GM12878 (cell line): ENCODE measurements at regions not wholly inside any gene's neighbourhood (a gene's known extent, or its start where the extent isn't known, plus 50 kb on each side); places are given as distances from the start of the nearest gene placed in this dataset.

Source experiments
- ATAC-seq: fragments of 200-7000 bp; cut with Tn5 transposase; 3 replicates; pipeline ENCODE4 v1.9.1; 2020; ENCODE audit warnings: mild to moderate bottlenecking, moderate library complexity
- BruUV-seq: library from RNA; stranded (reverse); fragments of 400-500 nt; replicated peaks from 2 replicates; lab custom pipeline; 2021; lab: Mats Ljungman, UMichigan
- CTCF ChIA-PET: fragments of 300-600 bp; sonication (Branson Sonifier 250); formaldehyde crosslinking; extraction: SDS; loops from one replicate; lab custom pipeline; 2021; ENCODE audit warnings: inconsistent platforms; lab: Yijun Ruan, JAX
- POLR2A ChIA-PET: fragments of 350-600 bp; formaldehyde crosslinking; extraction: SDS; loops from one replicate; lab custom pipeline; 2021; ENCODE audit warnings: inconsistent platforms; lab: Charles Lee
- RAD21 ChIA-PET: fragments of 300-600 bp; sonication (Branson Sonifier 250); formaldehyde crosslinking; loops from one replicate; lab custom pipeline; 2023; ENCODE audit warnings: antibody characterized with exemption; ENCODE audit not compliant: unreplicated experiment; lab: Charles Lee
- SMC1A ChIA-PET: fragments of 300-600 bp; sonication (Branson Sonifier 250); formaldehyde crosslinking; loops from one replicate; lab custom pipeline; 2023; ENCODE audit not compliant: unreplicated experiment, uncharacterized antibody; lab: Charles Lee
- DNase-seq: peaks from one replicate; pipeline ENCODE4 v3.0.0-alpha.2; 2011; ENCODE audit warnings: low read depth, low spot score
- FAIRE-seq: peaks from 3 replicates; lab custom pipeline; 2011; peaks lifted over from hg19 to GRCh38; lab: Jason Lieb, UNC
- H2AFZ ChIP-seq: 2 replicates; pipeline ENCODE4 v1.6.0; 2011; ENCODE audit warnings: low read depth, low read length, control low read depth; ENCODE audit not compliant: control insufficient read depth
- H3K27ac ChIP-seq: 2 replicates; pipeline ENCODE4 v1.5.1; 2011; ENCODE audit warnings: control low read depth; ENCODE audit not compliant: control insufficient read depth, insufficient read depth
- H3K27me3 ChIP-seq, 2 experiments: replicated peaks in 1 of 2; 2 replicates each; pipeline versions ENCODE4 v1.6.0 to v1.6.1; 2011; ENCODE audit warnings: low read length in 1 of 2; ENCODE audit not compliant: control insufficient read depth in 2 of 2, insufficient read depth in 2 of 2
- H3K36me3 ChIP-seq, 2 experiments: 2 replicates each; pipeline ENCODE4 v1.5.1; 2011; ENCODE audit warnings: low read length in 1 of 2; ENCODE audit not compliant: control insufficient read depth in 2 of 2, insufficient read depth in 2 of 2
- H3K4me1 ChIP-seq: 2 replicates; pipeline ENCODE4 v1.6.1; 2011; ENCODE audit warnings: mild to moderate bottlenecking, low read length, moderate library complexity, mixed read lengths; ENCODE audit not compliant: control insufficient read depth, insufficient read depth
- H3K4me2 ChIP-seq: 2 replicates; pipeline ENCODE4 v1.6.0; 2011; ENCODE audit warnings: control low read depth; ENCODE audit not compliant: control insufficient read depth, insufficient read depth
- H3K4me3 ChIP-seq: fragments of 200-600 bp; sonication (generic); 2 replicates; pipeline ENCODE4 v1.5.1; 2016
- H3K79me2 ChIP-seq: 2 replicates; pipeline ENCODE4 v1.6.0; 2011; ENCODE audit warnings: low read length; ENCODE audit not compliant: control insufficient read depth, insufficient read depth
- H3K9ac ChIP-seq: 2 replicates; pipeline ENCODE4 v1.8.0; 2011; ENCODE audit warnings: low read length, control low read depth, mixed read lengths; ENCODE audit not compliant: control insufficient read depth, insufficient read depth
- H3K9me3 ChIP-seq: replicated peaks from 3 replicates; pipeline ENCODE4 v1.5.1; 2011; ENCODE audit warnings: mild to moderate bottlenecking, low read length; ENCODE audit not compliant: control insufficient read depth, insufficient read depth
- H4K20me1 ChIP-seq: 2 replicates; pipeline ENCODE4 v1.6.0; 2011; ENCODE audit not compliant: control insufficient read depth, insufficient read depth
- BRCA1 ChIP-seq: IDR thresholded peaks from 2 replicates; pipeline ENCODE4 v1.6.1; 2011; ENCODE audit warnings: low read depth, low read length, improper control_type of control experiment
- SPI1 ChIP-seq: IDR thresholded peaks from 2 replicates; pipeline ENCODE4 v1.6.1; 2011; ENCODE audit warnings: low read depth, mild to moderate bottlenecking, low read length, moderate library complexity, borderline replicate concordance; ENCODE audit not compliant: insufficient read depth
- ZNF217 ChIP-seq: fragments of 450-650 bp; IDR thresholded peaks from 2 replicates; pipeline ENCODE4 v1.6.1; 2017; ENCODE audit warnings: antibody characterized with exemption, mild to moderate bottlenecking
- WGBS: methylation state at CpG from one replicate; pipeline ENCODE4 v1.1.6; 2016; ENCODE audit warnings: low lambda C conversion rate; ENCODE audit not compliant: insufficient replicate concordance, insufficient coverage; ENCODE audit errors: missing lambda C conversion rate; 5-methylcytosine and 5-hydroxymethylcytosine counted together
- in situ Hi-C: fragments of 300-500 bp; cut with MboI; formaldehyde crosslinking; loops from 9 replicates; pipeline ENCODE4 v1.14.3; 2018; ENCODE audit warnings: mixed read lengths
- intact Hi-C: fragments of 100-400 bp; cut with micrococcal nuclease; formaldehyde crosslinking; loops from one replicate; pipeline ENCODE4 v1.14.2; 2022; ENCODE audit not compliant: unreplicated experiment

DNA sequence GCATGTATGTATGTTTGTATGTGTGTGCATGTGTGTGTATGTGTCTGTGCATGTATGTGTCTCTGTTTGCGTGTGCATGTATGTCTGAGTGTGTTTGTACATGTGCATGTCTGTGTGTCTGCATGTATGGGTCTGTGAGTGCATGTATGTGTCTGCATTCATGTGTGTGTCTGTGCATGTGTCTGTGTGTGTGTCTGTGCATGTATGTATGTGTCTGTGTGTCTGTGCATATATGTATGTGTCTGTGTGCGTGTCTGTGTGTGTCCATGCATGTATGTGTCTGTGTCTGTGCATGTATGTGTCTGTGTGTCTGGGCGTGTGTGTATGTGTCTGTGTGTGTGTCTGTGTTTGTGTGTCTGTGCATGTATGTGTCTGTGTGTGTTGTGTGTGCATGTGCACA lies 49.9 kb upstream of the DIP2C start:
- POLR2A ChIA-PET = no interaction called here
- CTCF ChIA-PET = no interaction called here
- H2AFZ ChIP-seq = no peak overlapping the region
- no peaks in the 10 kb centered on the region for H3K27me3 ChIP-seq
- no peaks in the 10 kb centered on the region for H3K4me1 ChIP-seq
- intact Hi-C loops = no loop called here
- no peaks in the 10 kb centered on the region for H4K20me1 ChIP-seq
- H3K4me3 ChIP-seq = no peak overlapping the region
- peak; percentile 52 for FAIRE-seq
- no peak for TF ChIP-seq BRCA1
- no peak for TF ChIP-seq ZNF217
- TF ChIP-seq SPI1 = no peak
- no peak overlapping the region for H3K4me2 ChIP-seq
- no peak overlapping the region for H3K27ac ChIP-seq
- DNase-seq = no peak
- no peaks in the 10 kb centered on the region; the same call in 2 of the 3 replicates for H3K9me3 ChIP-seq
- no peak overlapping the region for H3K9ac ChIP-seq
- SMC1A ChIA-PET = no interaction called here
- RAD21 ChIA-PET = no interaction called here
- no TSS peak for BruUV-seq
- ATAC-seq = no peak
- H3K36me3 ChIP-seq = no peaks in the 10 kb centered on the region
- in situ Hi-C loops = no loop called here
- WGBS = 9% methylated on average over 3 of the region's 3 CpGs
- no peaks in the 10 kb centered on the region for H3K79me2 ChIP-seq
